GM23338 (cell line): ENCODE measurements at regions not wholly inside any gene's neighbourhood (a gene's known extent, or its start where the extent isn't known, plus 50 kb on each side); places are given as distances from the start of the nearest gene placed in this dataset.

Experiments used
- ATAC-seq: fragments of 200-7000 bp; cut with Tn5 transposase; 3 replicates; pipeline ENCODE4 v1.9.1; 2020
- DNase-seq: peaks from one replicate; pipeline ENCODE4 v3.0.0-alpha.2; 2015; ENCODE audit warnings: low spot score
- H2AFZ ChIP-seq: fragments of 200-600 bp; sonication (generic); 2 replicates; pipeline ENCODE4 v1.8.0; 2016; ENCODE audit warnings: antibody characterized with exemption, mild to moderate bottlenecking, moderate library complexity
- H3F3A ChIP-seq: fragments of 200-600 bp; sonication (generic); replicated peaks from 2 replicates; pipeline ENCODE4 v1.8.0; 2017; ENCODE audit warnings: antibody characterized with exemption, mixed run types, low read depth
- H3K27ac ChIP-seq: fragments of 200-600 bp; sonication (generic); 2 replicates; pipeline ENCODE4 v1.6.1; 2016; ENCODE audit warnings: low read depth
- H3K27me3 ChIP-seq: fragments of 200-600 bp; sonication (generic); 2 replicates; pipeline ENCODE4 v1.8.0; 2016; ENCODE audit warnings: mild to moderate bottlenecking, mixed run types, moderate library complexity; ENCODE audit not compliant: insufficient read depth
- H3K36me3 ChIP-seq: fragments of 200-600 bp; sonication (generic); 2 replicates; pipeline ENCODE4 v1.8.0; 2016; ENCODE audit warnings: mild to moderate bottlenecking; ENCODE audit not compliant: insufficient read depth
- H3K4me1 ChIP-seq: fragments of 200-600 bp; sonication (generic); 2 replicates; pipeline ENCODE4 v1.8.0; 2016; ENCODE audit warnings: mild to moderate bottlenecking, moderate library complexity; ENCODE audit not compliant: insufficient read depth
- H3K4me2 ChIP-seq: fragments of 200-600 bp; sonication (generic); 2 replicates; pipeline ENCODE4 v1.7.1; 2017; ENCODE audit warnings: mixed run types
- H3K4me3 ChIP-seq: fragments of 200-600 bp; sonication (generic); 2 replicates; pipeline ENCODE4 v1.6.1; 2016; ENCODE audit warnings: mixed run types
- H3K79me2 ChIP-seq: fragments of 200-600 bp; sonication (generic); replicated peaks from 2 replicates; pipeline ENCODE4 v1.8.0; 2017; ENCODE audit warnings: mild to moderate bottlenecking; ENCODE audit not compliant: insufficient read depth
- H3K9me2 ChIP-seq: fragments of 200-600 bp; sonication (generic); 2 replicates; pipeline ENCODE4 v1.8.0; 2017; ENCODE audit not compliant: insufficient read depth
- H4K20me1 ChIP-seq: fragments of 200-600 bp; sonication (generic); replicated peaks from 2 replicates; pipeline ENCODE4 v1.8.0; 2017; ENCODE audit warnings: mild to moderate bottlenecking; ENCODE audit not compliant: insufficient read depth
- H3K27ac Mint-ChIP-seq: 2 replicates; pipeline ENCODE4 v1.8.0; 2020; ENCODE audit warnings: inconsistent platforms, mild to moderate bottlenecking, moderate library complexity, mixed read lengths
- H3K27me3 Mint-ChIP-seq: 3 replicates; pipeline ENCODE4 v1.8.0; 2022; ENCODE audit warnings: low read depth, mild to moderate bottlenecking, moderate library complexity, mixed read lengths, inconsistent platforms; ENCODE audit not compliant: insufficient read depth, poor library complexity
- H3K36me3 Mint-ChIP-seq: 3 replicates; pipeline ENCODE4 v1.8.0; 2021; ENCODE audit warnings: low read depth, mild to moderate bottlenecking, inconsistent platforms, moderate library complexity, mixed read lengths
- H3K4me1 Mint-ChIP-seq: 3 replicates; pipeline ENCODE4 v1.8.0; 2020; ENCODE audit warnings: mild to moderate bottlenecking, inconsistent platforms, mixed read lengths
- H3K4me3 Mint-ChIP-seq: 3 replicates; pipeline ENCODE4 v1.8.0; 2021; ENCODE audit warnings: moderate library complexity, mild to moderate bottlenecking, inconsistent platforms, mixed read lengths
- H3K9me3 Mint-ChIP-seq: 3 replicates; pipeline ENCODE4 v1.8.0; 2020; ENCODE audit warnings: moderate library complexity, mild to moderate bottlenecking, inconsistent platforms, mixed read lengths
- CREB1 ChIP-seq: fragments of 250-450 bp; sonication (Bioruptor Pico); IDR thresholded peaks from 2 replicates; pipeline ENCODE4 v1.5.0; 2020; ENCODE audit warnings: low read depth, mild to moderate bottlenecking, moderate library complexity
- EZH2 ChIP-seq: fragments of 200-600 bp; sonication (generic); IDR thresholded peaks from one replicate; pipeline ENCODE4 v1.8.0; 2017; ENCODE audit warnings: antibody characterized with exemption, mild to moderate bottlenecking, low read depth; ENCODE audit not compliant: unreplicated experiment
- EZH2phosphoT487 ChIP-seq: fragments of 200-600 bp; sonication (generic); IDR thresholded peaks from one replicate; pipeline ENCODE4 v1.8.1; 2018; ENCODE audit warnings: antibody characterized with exemption; ENCODE audit not compliant: unreplicated experiment
- JUNB ChIP-seq: IDR thresholded peaks from one replicate; pipeline ENCODE4 v1.6.1; 2016; ENCODE audit warnings: antibody characterized with exemption; ENCODE audit not compliant: unreplicated experiment
- NANOG ChIP-seq: IDR thresholded peaks from 2 replicates; pipeline ENCODE4 v1.6.1; 2016; ENCODE audit warnings: antibody characterized with exemption, borderline replicate concordance
- POLR2AphosphoS5 ChIP-seq: IDR thresholded peaks from 2 replicates; pipeline ENCODE4 v1.6.1; 2016; ENCODE audit warnings: antibody characterized with exemption, low read depth
- STAT1 ChIP-seq: IDR thresholded peaks from one replicate; pipeline ENCODE4 v1.6.1; 2016; ENCODE audit warnings: antibody characterized with exemption; ENCODE audit not compliant: unreplicated experiment
- ZNF331 ChIP-seq: fragments of 250-450 bp; sonication (Bioruptor Pico); IDR thresholded peaks from 2 replicates; pipeline ENCODE4 v1.5.0; 2020; ENCODE audit warnings: low read depth, mild to moderate bottlenecking, moderate library complexity
- TF ChIP-seq, protein P1 (sequence below), 2 experiments: fragments of 200-600 bp in 1 of 2; sonication (generic) in 1 of 2; conservative IDR thresholded peaks; 2 replicates each; pipeline versions ENCODE4 v1.5.1 to v1.6.1; 2016 to 2017; ENCODE audit warnings: antibody characterized with exemption in 2 of 2, low read depth in 2 of 2, mild to moderate bottlenecking in 2 of 2, moderate library complexity in 1 of 2
- TF ChIP-seq, protein P2 (sequence below): IDR thresholded peaks from 2 replicates; pipeline ENCODE4 v1.6.1; 2016; ENCODE audit warnings: antibody characterized with exemption
- TF ChIP-seq, protein P3 (sequence below): fragments of 250-450 bp; sonication (Bioruptor Pico); IDR thresholded peaks from 2 replicates; pipeline ENCODE4 v1.5.0; 2020; ENCODE audit warnings: mild to moderate bottlenecking, moderate library complexity

DNA sequence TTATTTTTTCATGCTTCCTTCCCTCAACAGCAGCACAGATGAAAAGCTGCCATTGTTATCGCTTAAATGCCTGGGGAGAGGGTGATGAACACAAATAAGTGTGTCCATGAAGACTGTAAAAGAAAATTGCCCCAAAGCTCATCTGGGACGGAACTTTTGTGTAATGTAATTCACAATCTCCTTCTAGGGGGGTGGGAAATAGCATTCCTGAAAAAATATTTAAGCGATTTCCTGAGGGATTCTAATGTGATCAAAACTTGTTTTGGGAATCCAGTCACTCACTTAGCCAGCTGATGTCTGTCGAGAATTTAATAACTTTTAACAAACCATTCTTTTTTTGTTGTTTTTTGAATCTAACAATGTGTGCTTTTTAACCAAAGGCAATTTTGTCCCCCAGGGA, 427.9 kb downstream of the PLCL1 start:
- Histone ChIP-seq H3F3A (no peaks in the 10 kb centered on the region), H4K20me1 (no peaks in the 10 kb centered on the region), H3K4me2 (no peak overlapping the region), H3K4me3 (no peak overlapping the region), H2AFZ (no peak overlapping the region), H3K79me2 (no peaks in the 10 kb centered on the region), H3K27ac (no peak overlapping the region), H3K36me3 (no peaks in the 10 kb centered on the region), H3K27me3 (no peaks in the 10 kb centered on the region), H3K9me2 (no peaks in the 10 kb centered on the region), H3K4me1 (no peaks in the 10 kb centered on the region)
- no peak for TF ChIP-seq POLR2AphosphoS5
- TF ChIP-seq, protein P1, sequence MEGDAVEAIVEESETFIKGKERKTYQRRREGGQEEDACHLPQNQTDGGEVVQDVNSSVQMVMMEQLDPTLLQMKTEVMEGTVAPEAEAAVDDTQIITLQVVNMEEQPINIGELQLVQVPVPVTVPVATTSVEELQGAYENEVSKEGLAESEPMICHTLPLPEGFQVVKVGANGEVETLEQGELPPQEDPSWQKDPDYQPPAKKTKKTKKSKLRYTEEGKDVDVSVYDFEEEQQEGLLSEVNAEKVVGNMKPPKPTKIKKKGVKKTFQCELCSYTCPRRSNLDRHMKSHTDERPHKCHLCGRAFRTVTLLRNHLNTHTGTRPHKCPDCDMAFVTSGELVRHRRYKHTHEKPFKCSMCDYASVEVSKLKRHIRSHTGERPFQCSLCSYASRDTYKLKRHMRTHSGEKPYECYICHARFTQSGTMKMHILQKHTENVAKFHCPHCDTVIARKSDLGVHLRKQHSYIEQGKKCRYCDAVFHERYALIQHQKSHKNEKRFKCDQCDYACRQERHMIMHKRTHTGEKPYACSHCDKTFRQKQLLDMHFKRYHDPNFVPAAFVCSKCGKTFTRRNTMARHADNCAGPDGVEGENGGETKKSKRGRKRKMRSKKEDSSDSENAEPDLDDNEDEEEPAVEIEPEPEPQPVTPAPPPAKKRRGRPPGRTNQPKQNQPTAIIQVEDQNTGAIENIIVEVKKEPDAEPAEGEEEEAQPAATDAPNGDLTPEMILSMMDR (conservative IDR thresholded peaks at IDR 0.05; ENCODE audit: low read depth in 2 of 2) = no peak
- TF ChIP-seq CREB1 (CRISPR knock-in tag) = no peak
- no peak for TF ChIP-seq JUNB
- TF ChIP-seq EZH2phosphoT487 = no peak
- no peak for TF ChIP-seq ZNF331
- TF ChIP-seq, protein P2, sequence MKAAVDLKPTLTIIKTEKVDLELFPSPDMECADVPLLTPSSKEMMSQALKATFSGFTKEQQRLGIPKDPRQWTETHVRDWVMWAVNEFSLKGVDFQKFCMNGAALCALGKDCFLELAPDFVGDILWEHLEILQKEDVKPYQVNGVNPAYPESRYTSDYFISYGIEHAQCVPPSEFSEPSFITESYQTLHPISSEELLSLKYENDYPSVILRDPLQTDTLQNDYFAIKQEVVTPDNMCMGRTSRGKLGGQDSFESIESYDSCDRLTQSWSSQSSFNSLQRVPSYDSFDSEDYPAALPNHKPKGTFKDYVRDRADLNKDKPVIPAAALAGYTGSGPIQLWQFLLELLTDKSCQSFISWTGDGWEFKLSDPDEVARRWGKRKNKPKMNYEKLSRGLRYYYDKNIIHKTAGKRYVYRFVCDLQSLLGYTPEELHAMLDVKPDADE = no peak
- TF ChIP-seq, protein P3, sequence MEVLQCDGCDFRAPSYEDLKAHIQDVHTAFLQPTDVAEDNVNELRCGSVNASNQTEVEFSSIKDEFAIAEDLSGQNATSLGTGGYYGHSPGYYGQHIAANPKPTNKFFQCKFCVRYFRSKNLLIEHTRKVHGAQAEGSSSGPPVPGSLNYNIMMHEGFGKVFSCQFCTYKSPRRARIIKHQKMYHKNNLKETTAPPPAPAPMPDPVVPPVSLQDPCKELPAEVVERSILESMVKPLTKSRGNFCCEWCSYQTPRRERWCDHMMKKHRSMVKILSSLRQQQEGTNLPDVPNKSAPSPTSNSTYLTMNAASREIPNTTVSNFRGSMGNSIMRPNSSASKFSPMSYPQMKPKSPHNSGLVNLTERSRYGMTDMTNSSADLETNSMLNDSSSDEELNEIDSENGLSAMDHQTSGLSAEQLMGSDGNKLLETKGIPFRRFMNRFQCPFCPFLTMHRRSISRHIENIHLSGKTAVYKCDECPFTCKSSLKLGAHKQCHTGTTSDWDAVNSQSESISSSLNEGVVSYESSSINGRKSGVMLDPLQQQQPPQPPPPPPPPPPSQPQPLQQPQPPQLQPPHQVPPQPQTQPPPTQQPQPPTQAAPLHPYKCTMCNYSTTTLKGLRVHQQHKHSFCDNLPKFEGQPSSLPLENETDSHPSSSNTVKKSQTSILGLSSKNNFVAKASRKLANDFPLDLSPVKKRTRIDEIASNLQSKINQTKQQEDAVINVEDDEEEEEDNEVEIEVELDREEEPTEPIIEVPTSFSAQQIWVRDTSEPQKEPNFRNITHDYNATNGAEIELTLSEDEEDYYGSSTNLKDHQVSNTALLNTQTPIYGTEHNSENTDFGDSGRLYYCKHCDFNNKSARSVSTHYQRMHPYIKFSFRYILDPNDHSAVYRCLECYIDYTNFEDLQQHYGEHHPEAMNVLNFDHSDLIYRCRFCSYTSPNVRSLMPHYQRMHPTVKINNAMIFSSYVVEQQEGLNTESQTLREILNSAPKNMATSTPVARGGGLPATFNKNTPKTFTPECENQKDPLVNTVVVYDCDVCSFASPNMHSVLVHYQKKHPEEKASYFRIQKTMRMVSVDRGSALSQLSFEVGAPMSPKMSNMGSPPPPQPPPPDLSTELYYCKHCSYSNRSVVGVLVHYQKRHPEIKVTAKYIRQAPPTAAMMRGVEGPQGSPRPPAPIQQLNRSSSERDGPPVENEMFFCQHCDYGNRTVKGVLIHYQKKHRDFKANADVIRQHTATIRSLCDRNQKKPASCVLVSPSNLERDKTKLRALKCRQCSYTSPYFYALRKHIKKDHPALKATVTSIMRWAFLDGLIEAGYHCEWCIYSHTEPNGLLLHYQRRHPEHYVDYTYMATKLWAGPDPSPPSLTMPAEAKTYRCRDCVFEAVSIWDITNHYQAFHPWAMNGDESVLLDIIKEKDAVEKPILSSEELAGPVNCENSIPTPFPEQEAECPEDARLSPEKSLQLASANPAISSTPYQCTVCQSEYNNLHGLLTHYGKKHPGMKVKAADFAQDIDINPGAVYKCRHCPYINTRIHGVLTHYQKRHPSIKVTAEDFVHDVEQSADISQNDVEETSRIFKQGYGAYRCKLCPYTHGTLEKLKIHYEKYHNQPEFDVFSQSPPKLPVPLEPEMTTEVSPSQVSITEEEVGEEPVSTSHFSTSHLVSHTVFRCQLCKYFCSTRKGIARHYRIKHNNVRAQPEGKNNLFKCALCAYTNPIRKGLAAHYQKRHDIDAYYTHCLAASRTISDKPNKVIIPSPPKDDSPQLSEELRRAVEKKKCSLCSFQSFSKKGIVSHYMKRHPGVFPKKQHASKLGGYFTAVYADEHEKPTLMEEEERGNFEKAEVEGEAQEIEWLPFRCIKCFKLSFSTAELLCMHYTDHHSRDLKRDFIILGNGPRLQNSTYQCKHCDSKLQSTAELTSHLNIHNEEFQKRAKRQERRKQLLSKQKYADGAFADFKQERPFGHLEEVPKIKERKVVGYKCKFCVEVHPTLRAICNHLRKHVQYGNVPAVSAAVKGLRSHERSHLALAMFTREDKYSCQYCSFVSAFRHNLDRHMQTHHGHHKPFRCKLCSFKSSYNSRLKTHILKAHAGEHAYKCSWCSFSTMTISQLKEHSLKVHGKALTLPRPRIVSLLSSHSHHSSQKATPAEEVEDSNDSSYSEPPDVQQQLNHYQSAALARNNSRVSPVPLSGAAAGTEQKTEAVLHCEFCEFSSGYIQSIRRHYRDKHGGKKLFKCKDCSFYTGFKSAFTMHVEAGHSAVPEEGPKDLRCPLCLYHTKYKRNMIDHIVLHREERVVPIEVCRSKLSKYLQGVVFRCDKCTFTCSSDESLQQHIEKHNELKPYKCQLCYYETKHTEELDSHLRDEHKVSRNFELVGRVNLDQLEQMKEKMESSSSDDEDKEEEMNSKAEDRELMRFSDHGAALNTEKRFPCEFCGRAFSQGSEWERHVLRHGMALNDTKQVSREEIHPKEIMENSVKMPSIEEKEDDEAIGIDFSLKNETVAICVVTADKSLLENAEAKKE (CRISPR knock-in tag) = no peak
- TF ChIP-seq NANOG = no peak
- TF ChIP-seq STAT1 = no peak
- no peak for TF ChIP-seq EZH2
- Mint-ChIP-seq H3K27ac (no peak overlapping the region), H3K9me3 (no peaks in the 10 kb centered on the region), H3K4me3 (no peak overlapping the region), H3K27me3 (no peaks in the 10 kb centered on the region), H3K36me3 (no peaks in the 10 kb centered on the region), H3K4me1 (peaks cover 4% of the 10 kb centered on the region; the same call in 2 of the 3 replicates)
- DNase-seq = no peak
- no peak for ATAC-seq
